ENCODE measurements at regions not wholly inside any gene's neighbourhood (a gene's known extent, or its start where the extent isn't known, plus 50 kb on each side); places are given as distances from the start of the nearest gene placed in this dataset.

DNA sequence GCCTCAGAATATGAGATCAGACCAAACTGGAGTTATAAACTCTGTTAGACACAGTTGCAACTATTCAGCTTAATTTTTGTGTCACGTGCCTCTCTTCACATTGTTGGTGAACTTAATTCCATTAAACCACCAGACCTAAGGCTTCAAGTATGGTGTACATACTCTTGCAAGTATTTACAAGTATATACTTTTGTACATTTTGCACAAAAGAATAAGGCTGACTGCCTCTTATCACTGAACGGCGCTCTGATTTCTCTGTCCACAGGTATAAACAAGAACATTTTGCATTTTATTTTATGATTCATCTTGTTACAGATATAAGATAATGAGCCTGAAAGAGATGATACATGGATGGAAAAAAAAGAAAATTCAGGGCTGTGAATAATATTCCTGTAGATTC is 269.7 kb upstream of the ACVR2A start:
- Histone ChIP-seq H3F3A (replicated peaks; ENCODE audit: low read depth) (no peaks in the 10 kb centered on the region), H3K27me3 (ENCODE audit: insufficient read depth) (no peaks in the 10 kb centered on the region), H3K79me2 (replicated peaks; ENCODE audit: insufficient read depth) (no peaks in the 10 kb centered on the region), H3K4me2 (no peak overlapping the region), H3K4me1 (ENCODE audit: insufficient read depth) (no peaks in the 10 kb centered on the region), H3K36me3 (ENCODE audit: insufficient read depth) (no peaks in the 10 kb centered on the region), H3K9me2 (ENCODE audit: insufficient read depth) (peaks cover 25% of the 10 kb centered on the region; the same call in 1 of the 2 replicates), H2AFZ (no peak overlapping the region), H4K20me1 (replicated peaks; ENCODE audit: insufficient read depth) (no peaks in the 10 kb centered on the region), H3K4me3 (no peak overlapping the region), H3K27ac (ENCODE audit: low read depth) (no peak overlapping the region)
- Mint-ChIP-seq H3K27me3 (ENCODE audit: insufficient read depth, low read depth, poor library complexity) (no peaks in the 10 kb centered on the region), H3K9me3 (peaks cover 10% of the 10 kb centered on the region; the same call in 2 of the 3 replicates), H3K4me1 (no peaks in the 10 kb centered on the region), H3K27ac (no peak overlapping the region), H3K4me3 (no peak overlapping the region), H3K36me3 (ENCODE audit: low read depth) (peaks cover 7% of the 10 kb centered on the region; the same call in 1 of the 3 replicates)
- DNase-seq (ENCODE audit: low spot score) (no peak), ATAC-seq (no peak)
- TF ChIP-seq NANOG (IDR thresholded peaks at IDR 0.05; ENCODE audit: borderline replicate concordance) (no peak), ZNF331 (CRISPR knock-in tag; IDR thresholded peaks at IDR 0.05; ENCODE audit: low read depth) (no peak), ZNF114 (CRISPR knock-in tag; IDR thresholded peaks at IDR 0.05) (no peak), CREB1 (CRISPR knock-in tag; IDR thresholded peaks at IDR 0.05; ENCODE audit: low read depth) (no peak), CTCF (conservative IDR thresholded peaks at IDR 0.05; ENCODE audit: low read depth in 2 of 2) (no peak), ETS1 (IDR thresholded peaks at IDR 0.05) (no peak), EZH2 (IDR thresholded peaks at IDR 0.05; ENCODE audit: low read depth, unreplicated experiment) (no peak), POLR2AphosphoS5 (IDR thresholded peaks at IDR 0.05; ENCODE audit: low read depth) (no peak), STAT1 (IDR thresholded peaks at IDR 0.05; ENCODE audit: unreplicated experiment) (no peak), JUNB (IDR thresholded peaks at IDR 0.05; ENCODE audit: unreplicated experiment) (no peak), ZNF462 (CRISPR knock-in tag; IDR thresholded peaks at IDR 0.05) (no peak), EZH2phosphoT487 (IDR thresholded peaks at IDR 0.05; ENCODE audit: unreplicated experiment) (no peak)
- TF ChIP-seq, protein P1, sequence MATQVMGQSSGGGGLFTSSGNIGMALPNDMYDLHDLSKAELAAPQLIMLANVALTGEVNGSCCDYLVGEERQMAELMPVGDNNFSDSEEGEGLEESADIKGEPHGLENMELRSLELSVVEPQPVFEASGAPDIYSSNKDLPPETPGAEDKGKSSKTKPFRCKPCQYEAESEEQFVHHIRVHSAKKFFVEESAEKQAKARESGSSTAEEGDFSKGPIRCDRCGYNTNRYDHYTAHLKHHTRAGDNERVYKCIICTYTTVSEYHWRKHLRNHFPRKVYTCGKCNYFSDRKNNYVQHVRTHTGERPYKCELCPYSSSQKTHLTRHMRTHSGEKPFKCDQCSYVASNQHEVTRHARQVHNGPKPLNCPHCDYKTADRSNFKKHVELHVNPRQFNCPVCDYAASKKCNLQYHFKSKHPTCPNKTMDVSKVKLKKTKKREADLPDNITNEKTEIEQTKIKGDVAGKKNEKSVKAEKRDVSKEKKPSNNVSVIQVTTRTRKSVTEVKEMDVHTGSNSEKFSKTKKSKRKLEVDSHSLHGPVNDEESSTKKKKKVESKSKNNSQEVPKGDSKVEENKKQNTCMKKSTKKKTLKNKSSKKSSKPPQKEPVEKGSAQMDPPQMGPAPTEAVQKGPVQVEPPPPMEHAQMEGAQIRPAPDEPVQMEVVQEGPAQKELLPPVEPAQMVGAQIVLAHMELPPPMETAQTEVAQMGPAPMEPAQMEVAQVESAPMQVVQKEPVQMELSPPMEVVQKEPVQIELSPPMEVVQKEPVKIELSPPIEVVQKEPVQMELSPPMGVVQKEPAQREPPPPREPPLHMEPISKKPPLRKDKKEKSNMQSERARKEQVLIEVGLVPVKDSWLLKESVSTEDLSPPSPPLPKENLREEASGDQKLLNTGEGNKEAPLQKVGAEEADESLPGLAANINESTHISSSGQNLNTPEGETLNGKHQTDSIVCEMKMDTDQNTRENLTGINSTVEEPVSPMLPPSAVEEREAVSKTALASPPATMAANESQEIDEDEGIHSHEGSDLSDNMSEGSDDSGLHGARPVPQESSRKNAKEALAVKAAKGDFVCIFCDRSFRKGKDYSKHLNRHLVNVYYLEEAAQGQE (IDR thresholded peaks at IDR 0.05; ENCODE audit: unreplicated experiment), result no peak

All from GM23338 (cell line).